ENCODE measurements at regions not wholly inside any gene's neighbourhood (a gene's known extent, or its start where the extent isn't known, plus 50 kb on each side); places are given as distances from the start of the nearest gene placed in this dataset.

DNA sequence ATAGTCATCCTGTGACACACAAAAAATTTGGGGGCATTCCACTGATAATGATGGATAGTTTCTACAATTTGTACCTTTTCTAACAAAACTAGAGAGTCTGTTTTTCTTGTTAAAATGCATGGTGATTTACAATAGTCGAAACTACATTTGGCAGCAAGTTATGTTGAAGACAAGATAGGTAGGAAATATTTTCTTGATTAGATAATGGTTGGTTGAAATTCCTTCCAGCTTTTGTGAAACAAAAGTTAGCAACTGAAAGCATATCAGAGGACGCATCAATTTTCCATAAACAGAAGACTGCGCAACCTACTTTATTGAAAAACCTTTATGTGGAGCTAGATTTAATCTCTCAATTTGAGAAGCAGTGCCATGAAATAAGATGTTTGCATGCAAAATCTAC, 155.8 kb upstream of the GLI3 start:
- no peaks in the 10 kb centered on the region for H3K27me3 ChIP-seq (ENCODE audit: control insufficient read depth, insufficient read depth, low read length)
- Mint-ChIP-seq H3K36me3 (no peaks in the 10 kb centered on the region), H3K27me3 (no peaks in the 10 kb centered on the region), H3K4me3 (no peak overlapping the region), H3K9me3 (peaks cover 0 to 3% (median 0%) of the 10 kb centered on the region in 7 donors), H3K4me1 (no peaks in the 10 kb centered on the region), H3K27ac (no peak overlapping the region)
- no peak overlapping the region for H3K4me3 ChIP-seq (ENCODE audit: low read depth, low read length)
- no peaks in the 10 kb centered on the region for H3K4me1 ChIP-seq (ENCODE audit: control insufficient read depth, insufficient read depth, low read length, poor library complexity, severe bottlenecking)
- H3K36me3 ChIP-seq (ENCODE audit: control insufficient read depth, insufficient read depth, low read length) = no peaks in the 10 kb centered on the region
- no peak for DNase-seq
- no peak for ATAC-seq (ENCODE audit: low read depth in 2 of 2)
- no peaks in the 10 kb centered on the region for H3K9me3 ChIP-seq (ENCODE audit: control insufficient read depth in 2 of 2, low read length in 2 of 2)
- H3K27ac ChIP-seq (ENCODE audit: insufficient read depth, low read length, poor library complexity, severe bottlenecking) = no peak overlapping the region

DNA sequence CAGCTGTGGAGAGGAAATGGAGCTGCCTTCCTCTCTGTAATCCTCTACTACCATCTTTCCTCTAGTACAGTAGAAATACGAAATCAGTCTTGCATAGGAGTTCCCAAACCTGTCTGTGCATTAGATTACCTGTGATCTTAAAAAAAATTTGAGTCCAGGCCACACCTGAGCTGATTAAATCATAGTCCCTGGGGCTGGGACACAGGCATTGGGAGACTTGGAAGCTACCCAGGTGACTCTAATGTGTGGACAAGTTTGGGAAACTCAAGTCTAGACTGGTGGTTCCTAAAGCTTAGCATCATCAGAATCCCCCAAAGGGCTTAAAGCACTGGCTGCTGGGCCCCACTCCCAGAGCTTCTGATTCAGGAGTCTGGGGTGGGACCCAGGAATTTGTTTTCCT, 152.7 kb upstream of the GLI3 start:
- Mint-ChIP-seq H3K4me3 (no peak overlapping the region), H3K36me3 (no peaks in the 10 kb centered on the region), H3K27ac (no peak overlapping the region), H3K27me3 (no peaks in the 10 kb centered on the region), H3K9me3 (peaks cover 0 to 4% (median 0%) of the 10 kb centered on the region in 7 donors), H3K4me1 (no peaks in the 10 kb centered on the region)
- Histone ChIP-seq H3K4me1 (ENCODE audit: control insufficient read depth, insufficient read depth, low read length, poor library complexity, severe bottlenecking) (no peaks in the 10 kb centered on the region), H3K36me3 (ENCODE audit: control insufficient read depth, insufficient read depth, low read length) (no peaks in the 10 kb centered on the region), H3K4me3 (ENCODE audit: low read depth, low read length) (no peak overlapping the region), H3K9me3 (ENCODE audit: control insufficient read depth in 2 of 2, low read length in 2 of 2) (no peaks in the 10 kb centered on the region), H3K27ac (ENCODE audit: insufficient read depth, low read length, poor library complexity, severe bottlenecking) (no peak overlapping the region), H3K27me3 (ENCODE audit: control insufficient read depth, insufficient read depth, low read length) (no peaks in the 10 kb centered on the region)
- no peak for ATAC-seq (ENCODE audit: low read depth in 2 of 2)
- no peak for DNase-seq

DNA sequence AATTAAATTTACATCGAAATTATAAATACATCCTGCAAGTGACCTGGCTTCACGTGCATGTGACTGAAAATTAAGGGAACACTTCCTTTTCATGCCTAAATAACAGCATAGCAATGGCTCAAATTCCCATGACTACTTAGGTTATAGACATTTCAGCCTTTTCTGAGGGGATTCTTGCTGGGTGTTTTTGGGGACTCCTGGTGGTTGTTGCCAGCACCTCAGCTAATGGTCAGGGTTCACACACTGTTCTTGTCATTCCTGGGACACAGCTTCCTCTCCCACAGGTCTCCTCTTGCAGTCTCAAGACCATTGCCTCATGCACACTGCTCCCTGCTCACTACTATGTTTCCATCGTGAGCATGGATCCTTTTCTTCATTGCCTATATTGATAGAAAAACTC, 148.9 kb upstream of the GLI3 start:
- Histone ChIP-seq H3K36me3 (ENCODE audit: control insufficient read depth, insufficient read depth, low read length) (no peaks in the 10 kb centered on the region), H3K4me1 (ENCODE audit: control insufficient read depth, insufficient read depth, low read length, poor library complexity, severe bottlenecking) (no peaks in the 10 kb centered on the region), H3K9me3 (ENCODE audit: control insufficient read depth in 2 of 2, low read length in 2 of 2) (no peaks in the 10 kb centered on the region), H3K27ac (ENCODE audit: insufficient read depth, low read length, poor library complexity, severe bottlenecking) (no peak overlapping the region), H3K4me3 (ENCODE audit: low read depth, low read length) (no peak overlapping the region), H3K27me3 (ENCODE audit: control insufficient read depth, insufficient read depth, low read length) (no peaks in the 10 kb centered on the region)
- no peak for ATAC-seq (ENCODE audit: low read depth in 2 of 2)
- peaks cover 0 to 4% (median 0%) of the 10 kb centered on the region in 7 donors for H3K9me3 Mint-ChIP-seq
- DNase-seq = no peak
- H3K27me3 Mint-ChIP-seq = no peaks in the 10 kb centered on the region
- no peaks in the 10 kb centered on the region for H3K4me1 Mint-ChIP-seq
- H3K27ac Mint-ChIP-seq = no peak overlapping the region
- no peak overlapping the region for H3K4me3 Mint-ChIP-seq
- no peaks in the 10 kb centered on the region for H3K36me3 Mint-ChIP-seq

DNA sequence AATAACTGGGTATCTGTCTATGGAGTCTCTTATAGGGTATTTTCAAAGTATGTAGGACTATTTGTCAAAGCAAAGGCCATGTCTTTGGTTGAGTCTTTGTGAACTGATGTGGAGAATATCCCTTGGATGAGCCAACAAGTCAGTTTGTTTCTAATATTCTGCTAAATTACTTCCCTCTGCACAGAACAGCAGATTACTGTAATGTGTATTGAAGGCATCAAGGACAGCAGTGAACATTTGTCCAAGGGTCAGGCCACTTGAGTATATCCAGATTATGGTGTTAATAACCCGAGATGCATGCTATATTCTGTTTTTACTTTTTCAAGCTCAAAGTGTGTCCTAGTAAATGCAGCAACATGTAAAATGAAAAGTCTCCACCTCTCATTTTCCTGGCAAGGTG, 144.2 kb upstream of the GLI3 start:
- H3K4me1 Mint-ChIP-seq = no peaks in the 10 kb centered on the region
- H3K27ac Mint-ChIP-seq = no peak overlapping the region
- no peaks in the 10 kb centered on the region for H3K36me3 Mint-ChIP-seq
- H3K9me3 ChIP-seq (ENCODE audit: control insufficient read depth in 2 of 2, low read length in 2 of 2) = no peaks in the 10 kb centered on the region
- no peak for ATAC-seq (ENCODE audit: low read depth in 2 of 2)
- DNase-seq = no peak
- no peaks in the 10 kb centered on the region for H3K36me3 ChIP-seq (ENCODE audit: control insufficient read depth, insufficient read depth, low read length)
- H3K4me3 ChIP-seq (ENCODE audit: low read depth, low read length) = no peak overlapping the region
- no peak overlapping the region for H3K4me3 Mint-ChIP-seq
- no peak overlapping the region for H3K27ac ChIP-seq (ENCODE audit: insufficient read depth, low read length, poor library complexity, severe bottlenecking)
- H3K4me1 ChIP-seq (ENCODE audit: control insufficient read depth, insufficient read depth, low read length, poor library complexity, severe bottlenecking) = no peaks in the 10 kb centered on the region
- no peaks in the 10 kb centered on the region for H3K27me3 Mint-ChIP-seq
- H3K9me3 Mint-ChIP-seq = peaks cover 0 to 2% (median 0%) of the 10 kb centered on the region in 7 donors
- H3K27me3 ChIP-seq (ENCODE audit: control insufficient read depth, insufficient read depth, low read length) = no peaks in the 10 kb centered on the region

DNA sequence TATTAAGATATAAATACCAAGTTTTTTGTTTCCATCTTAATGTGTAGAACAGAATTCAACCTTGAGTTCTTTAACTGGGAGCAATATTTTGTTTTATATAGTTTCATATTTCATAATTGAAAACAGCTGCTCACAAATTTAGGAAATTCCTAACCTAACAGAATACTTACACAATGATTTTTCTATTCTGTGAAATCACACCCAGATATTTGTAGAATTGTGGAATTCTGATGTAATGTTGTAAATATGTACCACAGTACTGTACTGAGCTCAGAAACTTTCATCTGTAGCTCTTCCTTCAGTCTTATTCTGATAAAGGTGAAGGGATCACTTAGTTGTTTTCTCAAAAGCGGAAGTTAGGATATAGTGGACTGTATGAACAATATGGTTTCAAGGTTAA, 143.4 kb upstream of the GLI3 start:
- no peaks in the 10 kb centered on the region for H3K4me1 ChIP-seq (ENCODE audit: control insufficient read depth, insufficient read depth, low read length, poor library complexity, severe bottlenecking)
- Mint-ChIP-seq H3K27ac (no peak overlapping the region), H3K4me1 (no peaks in the 10 kb centered on the region), H3K4me3 (no peak overlapping the region), H3K27me3 (no peaks in the 10 kb centered on the region), H3K9me3 (peaks cover 0 to 2% (median 0%) of the 10 kb centered on the region in 7 donors), H3K36me3 (no peaks in the 10 kb centered on the region)
- DNase-seq (no peak), ATAC-seq (ENCODE audit: low read depth in 2 of 2) (no peak)
- no peaks in the 10 kb centered on the region for H3K9me3 ChIP-seq (ENCODE audit: control insufficient read depth in 2 of 2, low read length in 2 of 2)
- H3K4me3 ChIP-seq (ENCODE audit: low read depth, low read length) = no peak overlapping the region
- no peak overlapping the region for H3K27ac ChIP-seq (ENCODE audit: insufficient read depth, low read length, poor library complexity, severe bottlenecking)
- no peaks in the 10 kb centered on the region for H3K36me3 ChIP-seq (ENCODE audit: control insufficient read depth, insufficient read depth, low read length)
- H3K27me3 ChIP-seq (ENCODE audit: control insufficient read depth, insufficient read depth, low read length) = no peaks in the 10 kb centered on the region

DNA sequence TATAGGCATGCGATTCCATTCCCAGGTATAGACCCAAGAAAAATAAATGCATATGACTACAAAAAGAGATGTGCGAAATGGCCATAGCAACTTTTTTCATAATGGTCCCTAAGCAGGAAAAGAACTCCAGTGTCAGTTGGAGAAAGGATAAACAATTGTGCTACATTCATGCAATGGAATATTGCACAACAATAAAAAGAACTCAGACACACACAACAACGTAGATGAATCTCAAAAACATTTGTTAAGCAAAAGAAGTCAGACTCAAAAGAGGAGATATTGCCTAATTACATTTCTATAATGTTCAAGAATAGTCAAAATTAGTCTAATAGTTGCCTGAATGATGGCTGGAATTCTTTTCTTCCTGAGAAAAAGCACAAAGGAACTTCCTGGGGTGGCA, 141.1 kb upstream of the GLI3 start:
- H3K9me3 Mint-ChIP-seq = peaks cover 0 to 3% (median 0%) of the 10 kb centered on the region in 7 donors
- no peaks in the 10 kb centered on the region for H3K36me3 Mint-ChIP-seq
- no peak overlapping the region for H3K27ac Mint-ChIP-seq

DNA sequence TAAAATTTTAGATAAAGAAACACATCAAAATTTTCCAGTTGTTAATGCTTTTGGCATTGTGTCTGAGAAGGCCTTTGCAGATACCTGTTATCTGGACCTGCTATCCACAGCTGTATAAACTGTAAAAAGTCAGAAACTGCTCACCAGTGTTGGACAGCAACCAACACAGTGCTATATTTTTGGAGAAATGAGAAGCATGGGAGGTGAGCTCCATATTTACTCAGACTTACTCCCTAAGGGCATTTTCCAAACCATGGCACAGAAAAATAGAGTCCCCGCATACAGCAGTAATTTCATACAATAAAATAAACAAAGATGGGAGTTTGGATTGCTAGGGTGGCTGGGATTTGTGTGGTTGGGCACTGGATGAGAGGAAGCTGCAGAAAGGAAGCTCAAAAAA, 136.3 kb upstream of the GLI3 start:
- DNase-seq (no peak), ATAC-seq (ENCODE audit: low read depth in 2 of 2) (no peak)
- Mint-ChIP-seq H3K27ac (no peak overlapping the region), H3K4me1 (peaks cover 0 to 5% (median 0%) of the 10 kb centered on the region in 4 donors), H3K27me3 (no peaks in the 10 kb centered on the region), H3K9me3 (peaks cover 0 to 5% (median 3%) of the 10 kb centered on the region in 7 donors), H3K36me3 (no peaks in the 10 kb centered on the region), H3K4me3 (no peak overlapping the region)
- no peaks in the 10 kb centered on the region for H3K27me3 ChIP-seq (ENCODE audit: control insufficient read depth, insufficient read depth, low read length)
- no peaks in the 10 kb centered on the region for H3K9me3 ChIP-seq (ENCODE audit: control insufficient read depth in 2 of 2, low read length in 2 of 2)
- H3K27ac ChIP-seq (ENCODE audit: insufficient read depth, low read length, poor library complexity, severe bottlenecking) = no peak overlapping the region
- no peaks in the 10 kb centered on the region for H3K36me3 ChIP-seq (ENCODE audit: control insufficient read depth, insufficient read depth, low read length)
- no peak overlapping the region for H3K4me3 ChIP-seq (ENCODE audit: low read depth, low read length)
- H3K4me1 ChIP-seq (ENCODE audit: control insufficient read depth, insufficient read depth, low read length, poor library complexity, severe bottlenecking) = no peaks in the 10 kb centered on the region

More for the DNA sequence above, 141.1 kb upstream of the GLI3 start:
- Mint-ChIP-seq H3K27me3 (no peaks in the 10 kb centered on the region), H3K4me1 (no peaks in the 10 kb centered on the region), H3K4me3 (no peak overlapping the region)
- H3K27me3 ChIP-seq (ENCODE audit: control insufficient read depth, insufficient read depth, low read length) = no peaks in the 10 kb centered on the region
- H3K36me3 ChIP-seq (ENCODE audit: control insufficient read depth, insufficient read depth, low read length) = no peaks in the 10 kb centered on the region
- H3K4me3 ChIP-seq (ENCODE audit: low read depth, low read length) = no peak overlapping the region
- ATAC-seq (ENCODE audit: low read depth in 2 of 2) (no peak), DNase-seq (no peak)
- H3K27ac ChIP-seq (ENCODE audit: insufficient read depth, low read length, poor library complexity, severe bottlenecking) = no peak overlapping the region
- H3K4me1 ChIP-seq (ENCODE audit: control insufficient read depth, insufficient read depth, low read length, poor library complexity, severe bottlenecking) = no peaks in the 10 kb centered on the region
- no peaks in the 10 kb centered on the region for H3K9me3 ChIP-seq (ENCODE audit: control insufficient read depth in 2 of 2, low read length in 2 of 2)

DNA sequence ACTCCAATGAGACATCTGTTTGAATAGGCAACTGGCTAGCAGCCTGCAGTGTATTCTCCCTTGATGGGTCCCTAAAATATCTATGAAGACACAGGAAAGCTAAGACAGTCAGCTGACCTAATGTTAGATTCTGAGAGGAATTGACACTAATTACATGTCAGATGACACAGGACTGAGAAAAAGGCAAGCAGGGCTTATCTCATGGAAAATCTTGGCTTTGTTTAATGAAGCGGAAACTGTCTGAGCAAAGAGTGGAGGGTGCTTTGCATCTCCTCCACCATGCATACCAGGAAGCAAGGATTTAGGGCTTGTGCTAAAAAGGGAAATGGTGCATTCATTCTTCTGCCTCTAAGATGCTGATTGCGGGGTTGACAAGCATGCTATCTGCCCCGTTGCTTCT, 135.5 kb upstream of the GLI3 start:
- no peaks in the 10 kb centered on the region for H3K4me1 ChIP-seq (ENCODE audit: control insufficient read depth, insufficient read depth, low read length, poor library complexity, severe bottlenecking)
- no peak for DNase-seq
- Mint-ChIP-seq H3K9me3 (peaks cover 0 to 5% (median 4%) of the 10 kb centered on the region in 7 donors), H3K36me3 (no peaks in the 10 kb centered on the region), H3K4me1 (peaks cover 0 to 5% (median 0%) of the 10 kb centered on the region in 4 donors), H3K27ac (no peak overlapping the region), H3K27me3 (no peaks in the 10 kb centered on the region), H3K4me3 (no peak overlapping the region)
- no peaks in the 10 kb centered on the region for H3K9me3 ChIP-seq (ENCODE audit: control insufficient read depth in 2 of 2, low read length in 2 of 2)
- no peak for ATAC-seq (ENCODE audit: low read depth in 2 of 2)
- H3K36me3 ChIP-seq (ENCODE audit: control insufficient read depth, insufficient read depth, low read length) = no peaks in the 10 kb centered on the region
- no peaks in the 10 kb centered on the region for H3K27me3 ChIP-seq (ENCODE audit: control insufficient read depth, insufficient read depth, low read length)
- H3K27ac ChIP-seq (ENCODE audit: insufficient read depth, low read length, poor library complexity, severe bottlenecking) = no peak overlapping the region
- H3K4me3 ChIP-seq (ENCODE audit: low read depth, low read length) = no peak overlapping the region

Data from CD4-positive, CD25-positive, alpha-beta regulatory T cell (primary cell).